ENCODE measurements at regions not wholly inside any gene's neighbourhood (a gene's known extent, or its start where the extent isn't known, plus 50 kb on each side); places are given as distances from the start of the nearest gene placed in this dataset.

DNA sequence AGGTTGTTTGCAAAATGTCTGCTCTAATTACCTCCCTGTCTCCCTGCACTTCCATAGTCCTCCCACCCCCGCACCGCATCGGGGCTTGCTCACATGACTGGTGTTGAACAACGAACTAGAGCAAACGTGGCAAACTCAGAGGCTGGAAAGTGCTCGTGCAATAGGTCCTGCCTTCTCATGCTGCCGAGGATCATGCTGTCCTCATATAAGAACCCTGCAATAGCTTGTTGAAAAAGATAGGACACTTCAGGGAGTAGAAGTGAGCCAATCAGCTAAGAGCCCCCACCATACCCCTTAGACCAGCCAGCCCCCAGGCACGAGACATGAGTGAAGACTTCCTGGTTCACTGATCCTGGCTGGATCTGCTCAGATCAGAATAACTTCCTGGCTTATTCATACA, 219.2 kb downstream of the C6orf118 start:
- Mint-ChIP-seq H3K36me3 (ENCODE audit: insufficient read depth, unreplicated experiment) (no peaks in the 10 kb centered on the region), H3K4me1 (ENCODE audit: insufficient read depth, unreplicated experiment) (peaks cover 5% of the 10 kb centered on the region), H3K27ac (ENCODE audit: low read depth, unreplicated experiment) (no peak overlapping the region), H3K9me3 (ENCODE audit: unreplicated experiment) (peaks cover 6% of the 10 kb centered on the region), H3K27me3 (ENCODE audit: insufficient read depth, unreplicated experiment) (no peaks in the 10 kb centered on the region), H3K4me3 (ENCODE audit: unreplicated experiment) (no peak overlapping the region)
- intact Hi-C loops (cut with micrococcal nuclease), result no loop called here
- CTCF ChIA-PET, result no interaction called here
- BruUV-seq (replicated peaks), result no TSS peak
- TF ChIP-seq, protein P1, sequence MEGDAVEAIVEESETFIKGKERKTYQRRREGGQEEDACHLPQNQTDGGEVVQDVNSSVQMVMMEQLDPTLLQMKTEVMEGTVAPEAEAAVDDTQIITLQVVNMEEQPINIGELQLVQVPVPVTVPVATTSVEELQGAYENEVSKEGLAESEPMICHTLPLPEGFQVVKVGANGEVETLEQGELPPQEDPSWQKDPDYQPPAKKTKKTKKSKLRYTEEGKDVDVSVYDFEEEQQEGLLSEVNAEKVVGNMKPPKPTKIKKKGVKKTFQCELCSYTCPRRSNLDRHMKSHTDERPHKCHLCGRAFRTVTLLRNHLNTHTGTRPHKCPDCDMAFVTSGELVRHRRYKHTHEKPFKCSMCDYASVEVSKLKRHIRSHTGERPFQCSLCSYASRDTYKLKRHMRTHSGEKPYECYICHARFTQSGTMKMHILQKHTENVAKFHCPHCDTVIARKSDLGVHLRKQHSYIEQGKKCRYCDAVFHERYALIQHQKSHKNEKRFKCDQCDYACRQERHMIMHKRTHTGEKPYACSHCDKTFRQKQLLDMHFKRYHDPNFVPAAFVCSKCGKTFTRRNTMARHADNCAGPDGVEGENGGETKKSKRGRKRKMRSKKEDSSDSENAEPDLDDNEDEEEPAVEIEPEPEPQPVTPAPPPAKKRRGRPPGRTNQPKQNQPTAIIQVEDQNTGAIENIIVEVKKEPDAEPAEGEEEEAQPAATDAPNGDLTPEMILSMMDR (IDR thresholded peaks at IDR 0.05; ENCODE audit: unreplicated experiment), result no peak
- POLR2A ChIA-PET, result no interaction called here
- no peak for DNase-seq (ENCODE audit: unreplicated experiment)

DNA sequence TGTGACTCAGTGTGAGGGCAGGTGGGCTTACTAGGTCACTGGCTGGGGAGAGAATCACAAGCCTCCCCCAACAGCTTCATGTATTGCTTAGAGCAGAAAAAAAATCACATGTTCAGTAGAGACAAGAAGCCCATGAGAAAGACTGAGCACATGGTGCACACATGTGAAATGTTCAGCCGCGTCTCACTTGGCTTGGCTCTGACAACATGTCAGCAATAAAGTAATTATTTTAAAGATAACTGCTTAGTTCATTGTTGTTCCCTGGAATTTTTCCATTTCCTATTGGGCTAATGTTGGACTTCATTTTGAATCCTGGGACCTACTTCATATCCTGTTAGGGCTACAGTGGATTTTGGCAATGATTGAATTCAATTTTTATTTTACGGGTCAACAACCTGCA, 222.6 kb downstream of the C6orf118 start:
- intact Hi-C loops (cut with micrococcal nuclease), result no loop called here
- DNase-seq (ENCODE audit: unreplicated experiment), result no peak
- Mint-ChIP-seq H3K27me3 (ENCODE audit: insufficient read depth, unreplicated experiment) (no peaks in the 10 kb centered on the region), H3K4me1 (ENCODE audit: insufficient read depth, unreplicated experiment) (peaks cover 5% of the 10 kb centered on the region), H3K9me3 (ENCODE audit: unreplicated experiment) (peaks cover 6% of the 10 kb centered on the region), H3K4me3 (ENCODE audit: unreplicated experiment) (no peak overlapping the region), H3K36me3 (ENCODE audit: insufficient read depth, unreplicated experiment) (no peaks in the 10 kb centered on the region), H3K27ac (ENCODE audit: low read depth, unreplicated experiment) (no peak overlapping the region)
- POLR2A ChIA-PET, result no interaction called here
- TF ChIP-seq, protein P1 (IDR thresholded peaks at IDR 0.05; ENCODE audit: unreplicated experiment), result no peak
- BruUV-seq (replicated peaks), result no TSS peak
- CTCF ChIA-PET, result no interaction called here

DNA sequence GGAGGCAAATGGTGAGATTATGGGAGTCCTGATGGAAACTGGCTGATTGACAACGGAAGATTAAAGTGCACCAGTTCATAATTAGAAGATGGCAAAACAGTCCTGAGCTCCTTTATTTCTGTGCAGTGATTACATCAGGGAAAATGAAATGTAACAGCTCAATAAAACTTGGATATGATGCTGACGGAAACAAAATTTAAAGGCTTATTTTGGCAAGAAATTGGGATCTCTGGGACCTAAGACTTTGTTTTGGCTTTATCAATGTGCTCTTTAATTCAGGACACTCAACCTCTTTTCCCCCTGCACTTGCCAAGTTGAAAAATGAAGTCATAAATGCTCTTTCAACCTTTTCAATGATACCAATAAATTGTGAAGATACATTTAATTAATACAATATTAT, 226.8 kb downstream of the C6orf118 start:
- no TSS peak for BruUV-seq (replicated peaks)
- no peak for DNase-seq (ENCODE audit: unreplicated experiment)
- CTCF ChIA-PET, result interaction anchor here (0.5 kb wide), 1 partner anchor 875 kb away, joined by 3 read pairs; no protein-coding TSS in a partner anchor
- Mint-ChIP-seq H3K4me1 (ENCODE audit: insufficient read depth, unreplicated experiment) (no peaks in the 10 kb centered on the region), H3K27ac (ENCODE audit: low read depth, unreplicated experiment) (no peak overlapping the region), H3K27me3 (ENCODE audit: insufficient read depth, unreplicated experiment) (no peaks in the 10 kb centered on the region), H3K4me3 (ENCODE audit: unreplicated experiment) (no peak overlapping the region), H3K9me3 (ENCODE audit: unreplicated experiment) (no peaks in the 10 kb centered on the region), H3K36me3 (ENCODE audit: insufficient read depth, unreplicated experiment) (no peaks in the 10 kb centered on the region)
- intact Hi-C loops (cut with micrococcal nuclease), result no loop called here
- TF ChIP-seq, protein P1 (IDR thresholded peaks at IDR 0.05; ENCODE audit: unreplicated experiment), result no peak
- POLR2A ChIA-PET, result interaction anchor here (1.2 kb wide), 1 partner anchor 12 kb away, joined by 3 read pairs; no protein-coding TSS in a partner anchor

DNA sequence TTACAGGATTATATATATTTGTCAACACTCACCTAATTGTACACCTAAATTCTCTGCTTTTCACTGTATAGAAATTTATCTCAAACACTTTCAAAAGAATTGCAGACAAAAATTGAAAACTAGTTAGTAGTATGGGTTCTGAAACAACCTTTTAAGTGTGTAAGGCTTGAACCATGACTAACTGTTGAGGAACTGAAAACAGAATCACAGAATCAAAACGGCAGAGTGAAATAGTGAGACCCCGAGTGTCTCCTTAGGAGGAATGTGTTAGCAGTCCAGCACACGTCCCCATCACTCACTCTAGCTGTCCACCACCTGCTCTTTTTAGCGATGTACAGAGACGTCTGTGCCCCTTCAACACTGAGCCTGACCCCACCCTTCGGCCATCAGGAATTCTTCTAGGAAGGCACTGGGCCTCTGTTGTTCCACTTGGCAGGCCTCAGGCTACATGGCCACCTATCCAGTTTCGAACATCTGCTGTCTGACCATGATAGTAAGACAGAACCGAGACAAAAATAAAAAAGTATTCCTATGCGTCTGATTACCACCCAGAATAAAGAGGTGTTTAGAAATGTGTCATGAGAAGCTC, 227.4 kb downstream of the C6orf118 start:
- intact Hi-C loops (cut with micrococcal nuclease), result no loop called here

More for the DNA sequence above, 227.4 kb downstream of the C6orf118 start:
- Mint-ChIP-seq H3K27me3 (ENCODE audit: insufficient read depth, unreplicated experiment) (no peaks in the 10 kb centered on the region), H3K4me1 (ENCODE audit: insufficient read depth, unreplicated experiment) (no peaks in the 10 kb centered on the region), H3K9me3 (ENCODE audit: unreplicated experiment) (no peaks in the 10 kb centered on the region), H3K36me3 (ENCODE audit: insufficient read depth, unreplicated experiment) (no peaks in the 10 kb centered on the region), H3K4me3 (ENCODE audit: unreplicated experiment) (no peak overlapping the region), H3K27ac (ENCODE audit: low read depth, unreplicated experiment) (no peak overlapping the region)
- CTCF ChIA-PET, result interaction anchor here (0.5 kb wide), 1 partner anchor 874 kb away, joined by 3 read pairs; no protein-coding TSS in a partner anchor
- POLR2A ChIA-PET, result interaction anchor here (1.2 kb wide), 1 partner anchor 11 kb away, joined by 3 read pairs; no protein-coding TSS in a partner anchor
- TF ChIP-seq, protein P1 (IDR thresholded peaks at IDR 0.05; ENCODE audit: unreplicated experiment), result no peak
- BruUV-seq (replicated peaks), result no TSS peak
- no peak for DNase-seq (ENCODE audit: unreplicated experiment)
